NCI-H774 (cell line): ENCODE measurements at regions not wholly inside any gene's neighbourhood (a gene's known extent, or its start where the extent isn't known, plus 50 kb on each side); places are given as distances from the start of the nearest gene placed in this dataset.

Experiments
- DNase-seq: peaks from one replicate; lab custom pipeline; 2025; lab: John Stamatoyannopoulos, UW

DNA sequence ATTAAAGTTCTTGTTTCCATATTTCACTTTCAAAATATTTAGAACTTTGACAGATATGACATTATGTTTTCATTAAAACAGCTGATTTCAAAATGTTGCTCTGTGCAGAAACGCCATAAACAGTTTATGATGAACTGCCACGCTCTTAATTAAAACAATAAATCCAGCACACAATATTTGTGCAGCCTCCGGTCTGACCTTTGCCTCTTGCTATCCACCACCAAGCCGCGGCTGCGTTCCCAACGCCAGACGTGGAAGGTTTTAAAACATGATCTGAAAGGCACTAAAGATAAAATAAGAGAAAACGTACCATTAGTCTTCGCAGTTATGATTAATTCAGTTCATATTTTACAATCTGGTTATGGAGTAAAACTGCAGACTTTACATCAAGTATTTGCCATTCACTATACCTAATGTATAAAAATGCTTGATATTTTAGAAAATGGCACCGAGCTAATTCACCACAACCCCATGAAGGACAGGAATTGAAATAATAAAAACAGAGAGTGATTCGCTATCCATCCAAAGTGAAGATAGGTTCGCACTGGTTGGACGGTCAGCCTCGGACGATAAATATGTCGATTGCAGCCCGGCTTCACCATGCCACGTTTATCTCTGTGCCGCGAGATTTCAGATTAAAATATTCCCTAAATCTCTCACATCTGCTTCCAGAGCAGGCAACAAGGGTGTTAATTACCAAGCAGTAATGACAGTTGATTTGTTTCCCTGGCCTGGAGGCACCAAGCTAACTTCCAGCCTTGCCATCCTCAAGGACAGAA, 103.3 kb upstream of the ZNF507 start:
- DNase-seq: no peak

DNA sequence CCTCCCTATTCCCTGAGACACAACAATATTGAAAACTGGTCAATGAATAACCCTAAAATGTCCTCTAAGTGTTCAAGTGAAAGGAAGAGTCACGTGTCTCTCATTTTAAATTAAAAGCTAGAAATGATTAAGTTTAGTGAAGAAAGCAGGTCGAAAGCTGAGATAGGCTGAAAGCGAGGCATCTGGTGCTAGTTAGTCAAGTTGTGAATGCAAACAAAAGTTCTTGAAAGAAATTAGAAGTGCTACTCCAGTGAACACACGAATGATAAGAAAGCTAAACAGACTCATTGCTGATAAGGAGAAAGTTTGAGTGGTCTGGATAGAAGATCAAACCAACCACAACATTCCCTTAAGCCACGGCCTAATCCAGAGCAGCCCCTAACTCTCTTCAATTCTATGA, 99.4 kb upstream of the ZNF507 start:
- no peak for DNase-seq

- DNase-seq: no peak
Observed at GRCh38 chr19:32251634-32252332, 93.6 kb upstream of the ZNF507 start.

DNA sequence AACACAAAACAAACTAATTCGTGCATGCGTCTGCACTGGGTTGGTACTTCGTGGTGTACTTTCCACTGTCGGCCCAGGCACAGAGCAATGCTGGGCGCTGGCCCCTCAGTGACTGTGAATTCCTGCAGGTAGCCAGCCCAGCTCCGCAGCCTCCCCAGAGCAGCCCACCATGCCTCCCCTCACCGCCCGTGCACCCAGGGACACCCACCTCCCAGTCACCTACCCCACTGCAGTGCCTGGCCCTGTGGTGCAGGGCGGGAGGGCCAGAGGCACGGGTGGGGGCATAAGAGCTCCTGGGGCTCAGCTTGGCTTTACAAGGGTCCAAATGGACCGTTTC, 93.1 kb upstream of the ZNF507 start:
- DNase-seq: no peak

DNA sequence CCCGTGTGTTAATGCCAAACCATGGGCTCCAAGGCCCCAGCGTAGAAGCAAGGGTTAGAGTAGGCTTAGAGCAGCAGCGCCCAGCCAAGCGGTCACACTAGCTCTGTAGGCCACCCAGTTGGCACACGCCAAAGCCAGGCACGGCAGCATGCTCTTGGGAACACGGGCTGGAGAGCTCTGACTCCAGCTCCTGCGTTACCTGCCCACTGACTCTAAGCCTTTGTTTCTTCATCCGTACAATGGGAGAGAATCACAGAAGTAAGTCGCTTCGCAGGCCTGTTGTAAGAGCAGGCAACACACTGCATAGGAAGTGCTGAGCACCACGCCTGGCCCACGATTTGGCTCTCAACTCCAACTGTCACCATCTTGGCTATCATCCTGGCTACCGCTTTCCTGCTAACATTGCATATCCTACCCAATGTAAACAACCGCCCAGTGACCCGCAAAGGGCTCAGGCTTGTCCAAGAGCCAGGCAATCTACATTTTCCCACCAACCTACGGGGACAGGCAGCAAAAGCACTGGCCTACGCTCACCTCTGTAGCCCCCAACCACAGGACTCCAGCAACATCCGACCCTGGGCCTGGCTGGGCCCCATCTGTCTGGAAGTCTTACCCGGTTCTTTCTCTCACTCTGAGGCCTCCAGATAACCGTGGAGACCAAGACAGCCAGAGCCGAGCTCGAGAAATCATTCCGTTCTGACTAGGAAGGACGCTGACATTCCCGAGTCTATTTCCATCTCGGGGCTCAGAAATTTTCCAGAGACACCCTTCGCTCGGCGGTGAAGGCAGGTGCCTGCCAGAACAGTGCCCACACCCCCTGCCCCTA, 91.5 kb upstream of the ZNF507 start:
- no peak for DNase-seq

- no peak for DNase-seq
Observed at GRCh38 chr19:32254509-32254890, 90.9 kb upstream of the ZNF507 start.

GRCh38 chr19:32255536-32256295, 89.7 kb upstream of the ZNF507 start:
- DNase-seq: no peak

GRCh38 chr19:32256341-32256975, 89.0 kb upstream of the ZNF507 start:
- no peak for DNase-seq

GRCh38 chr19:32257326-32258073, 87.9 kb upstream of the ZNF507 start:
- no peak for DNase-seq

DNA sequence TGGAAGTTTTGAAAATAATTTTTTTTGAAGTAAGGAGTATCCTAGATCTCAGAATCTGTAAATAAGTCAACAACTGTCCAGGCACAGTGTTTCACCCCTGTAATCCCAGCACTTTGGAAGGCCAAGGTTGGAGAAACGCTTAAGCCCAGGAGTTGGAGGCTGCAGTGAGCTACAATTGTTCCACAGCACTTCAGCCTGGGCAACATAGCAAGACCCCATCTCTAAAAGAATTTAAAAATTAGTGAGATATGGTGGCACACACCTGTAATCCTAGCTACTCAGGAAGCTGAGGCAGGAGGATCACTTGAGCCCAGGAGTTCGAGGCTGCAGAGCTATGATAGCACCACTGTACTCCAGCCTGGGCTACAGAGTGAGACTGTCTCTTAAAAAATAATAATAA, 87.2 kb upstream of the ZNF507 start:
- no peak for DNase-seq

- no peak for DNase-seq
Observed at GRCh38 chr19:32264568-32264967, 80.8 kb upstream of the ZNF507 start.

- DNase-seq: no peak
Observed at GRCh38 chr19:32265995-32266394, 79.4 kb upstream of the ZNF507 start.

- no peak for DNase-seq
Observed at GRCh38 chr19:32266460-32266859, 79.0 kb upstream of the ZNF507 start.

GRCh38 chr19:32268381-32268780, 77.0 kb upstream of the ZNF507 start:
- no peak for DNase-seq

DNA sequence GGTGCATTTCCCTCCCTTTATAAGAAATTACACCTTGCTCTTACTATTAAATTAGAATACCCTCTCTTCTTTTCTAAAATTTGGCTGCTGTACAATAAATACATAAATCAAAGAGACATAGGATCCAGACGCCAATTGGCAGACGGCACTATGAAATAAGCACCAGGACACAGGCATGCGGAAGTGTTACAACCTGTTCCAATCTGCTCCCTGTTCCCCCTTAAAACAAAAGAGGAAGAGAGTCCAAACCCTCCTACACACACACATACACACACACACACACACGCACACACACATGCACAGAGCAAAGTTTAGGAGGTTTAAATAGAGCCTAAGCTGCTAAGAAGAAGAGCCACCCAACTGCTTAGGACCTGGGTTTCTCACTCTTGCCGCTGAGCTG, 75.6 kb upstream of the ZNF507 start:
- DNase-seq: no peak

DNA sequence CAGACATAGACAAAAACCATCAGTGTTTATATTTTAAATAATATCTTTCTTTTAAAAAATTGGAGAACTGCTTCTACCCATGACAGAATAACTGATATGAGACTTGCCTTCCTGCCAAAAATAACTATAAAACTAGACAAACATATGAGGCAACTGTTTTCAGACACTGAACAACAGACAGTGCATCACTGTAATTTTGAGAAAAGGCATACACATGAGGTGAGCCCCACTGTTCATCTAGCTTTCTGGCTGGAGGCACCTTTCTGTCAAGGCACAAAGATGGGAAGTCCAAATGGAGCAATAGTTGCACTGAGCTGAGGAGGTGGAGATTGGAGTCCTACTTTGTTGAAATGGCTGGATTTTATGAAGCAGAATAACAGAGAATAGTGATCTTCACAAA, 71.9 kb upstream of the ZNF507 start:
- no peak for DNase-seq

DNA sequence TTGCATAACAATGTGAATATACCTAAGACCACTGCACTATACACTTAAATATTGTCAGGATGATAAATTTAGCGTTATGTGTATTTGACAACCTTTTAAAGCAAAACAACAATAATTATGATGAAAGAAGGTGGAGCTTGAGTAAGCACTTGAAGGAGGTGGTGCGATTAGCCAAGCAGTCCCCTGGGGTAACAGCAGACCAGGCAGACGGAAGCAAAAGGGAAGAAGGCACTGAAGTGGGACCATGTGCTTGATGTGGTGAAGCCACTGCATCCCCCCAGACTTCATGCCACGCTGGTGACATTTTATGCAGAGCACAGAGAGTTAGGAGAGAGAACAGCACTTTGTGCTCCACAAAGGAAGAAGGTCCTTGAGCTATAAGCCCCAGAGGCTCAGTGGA, 58.3 kb upstream of the ZNF507 start:
- no peak for DNase-seq

DNA sequence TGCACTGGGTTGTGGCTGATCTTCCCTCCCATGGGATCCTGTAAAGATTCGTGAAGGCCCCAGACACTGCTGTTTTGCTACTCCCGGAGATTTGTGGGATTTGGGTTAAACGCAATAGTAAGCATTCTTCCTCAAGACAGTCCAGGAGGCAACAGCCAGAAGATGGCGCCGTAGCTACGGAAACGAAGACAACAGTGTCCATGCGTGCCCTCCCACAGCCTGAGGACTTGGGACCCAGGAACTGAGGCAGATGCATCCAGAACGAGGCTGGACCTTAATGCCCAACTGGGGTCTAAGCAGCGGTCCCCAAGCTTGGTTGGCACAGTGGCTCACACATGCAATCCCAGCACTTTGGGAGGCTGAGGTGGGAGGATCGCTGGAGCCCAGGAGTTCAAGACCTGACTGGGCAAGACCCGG, 57.6 kb upstream of the ZNF507 start:
- DNase-seq: no peak

DNA sequence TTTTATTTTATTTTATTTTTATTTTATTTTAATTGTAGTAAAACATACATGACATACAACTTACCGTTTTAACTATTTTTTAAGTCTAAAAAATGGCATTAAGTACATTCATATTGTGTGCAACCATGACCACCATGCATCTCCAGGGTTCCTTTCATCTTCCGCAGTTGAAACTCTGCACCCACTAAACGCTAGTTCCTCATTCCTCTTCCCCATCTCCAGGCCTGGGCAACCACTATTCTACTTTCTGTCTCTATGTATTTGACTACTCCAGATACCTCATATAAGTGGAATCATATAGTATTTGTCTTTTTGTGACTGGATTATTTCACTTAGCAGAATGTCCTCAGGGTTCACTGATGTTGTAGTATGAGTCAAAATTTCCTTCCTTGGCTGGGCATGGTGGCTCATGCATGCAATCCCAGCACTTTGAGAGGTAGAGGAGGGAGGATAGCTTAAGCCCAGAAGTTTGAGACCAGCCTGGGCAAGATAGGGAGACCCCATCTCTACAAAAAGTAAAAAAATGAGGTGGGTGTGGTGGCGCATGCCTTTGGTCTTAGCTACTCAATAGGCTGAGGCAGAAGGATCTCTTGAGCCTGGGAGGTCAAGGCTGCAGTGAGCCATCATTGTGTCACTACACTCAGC, 55.7 kb upstream of the ZNF507 start:
- no peak for DNase-seq

- DNase-seq: no peak
Observed at GRCh38 chr19:32291876-32292275, 53.5 kb upstream of the ZNF507 start.
